Neuronal stem cell (in vitro differentiated cells): ENCODE measurements at regions not wholly inside any gene's neighbourhood (a gene's known extent, or its start where the extent isn't known, plus 50 kb on each side); places are given as distances from the start of the nearest gene placed in this dataset.
"Not testable (repeated sequence)": the region's sequence is repeated elsewhere in the genome, so short reads cannot be mapped to it uniquely, and the experiment has no call there.

Experiments
- DNase-seq: peaks from one replicate; pipeline ENCODE4 v3.0.0-alpha.2; 2013; ENCODE audit warnings: low spot score
- H2AFZ ChIP-seq: one replicate; pipeline ENCODE4 v1.6.1; 2013; ENCODE audit warnings: mild to moderate bottlenecking, low read length, inconsistent platforms
- H2AK5ac ChIP-seq: 2 replicates; pipeline ENCODE4 v1.6.1; 2013; ENCODE audit warnings: low read depth, mild to moderate bottlenecking, inconsistent platforms, low read length, moderate library complexity, mixed read lengths
- H2BK120ac ChIP-seq: 2 replicates; pipeline ENCODE4 v1.6.1; 2013; ENCODE audit warnings: low read depth, mild to moderate bottlenecking, inconsistent platforms, low read length, moderate library complexity, mixed read lengths
- H2BK12ac ChIP-seq: one replicate; pipeline ENCODE4 v1.6.1; 2013; ENCODE audit warnings: low read length, inconsistent platforms
- H2BK15ac ChIP-seq: 2 replicates; pipeline ENCODE4 v1.6.1; 2013; ENCODE audit warnings: mild to moderate bottlenecking, low read length, inconsistent platforms, mixed read lengths
- H2BK5ac ChIP-seq: one replicate; pipeline ENCODE4 v1.6.1; 2013; ENCODE audit warnings: inconsistent platforms, mild to moderate bottlenecking, low read length, moderate library complexity
- H3K14ac ChIP-seq: one replicate; pipeline ENCODE4 v1.6.1; 2013; ENCODE audit warnings: low read length, inconsistent platforms
- H3K18ac ChIP-seq: 2 replicates; pipeline ENCODE4 v1.6.1; 2013; ENCODE audit warnings: low read length, inconsistent platforms
- H3K23ac ChIP-seq: 2 replicates; pipeline ENCODE4 v1.6.1; 2013; ENCODE audit warnings: low read depth, mild to moderate bottlenecking, mixed read lengths, low read length, inconsistent platforms; ENCODE audit not compliant: poor library complexity
- H3K27ac ChIP-seq: replicated peaks from 3 replicates; pipeline ENCODE4 v1.5.1; 2013; ENCODE audit warnings: low read length, inconsistent platforms
- H3K27me3 ChIP-seq, 3 experiments: 2 replicates each; pipeline ENCODE4 v1.6.1; 2013; ENCODE audit warnings: low read length in 3 of 3, mild to moderate bottlenecking in 2 of 3, inconsistent platforms in 1 of 3, low read depth in 1 of 3, mixed read lengths in 1 of 3, moderate library complexity in 1 of 3; ENCODE audit not compliant: control insufficient read depth in 3 of 3, insufficient read depth in 3 of 3
- H3K36me3 ChIP-seq, 2 donors: replicated peaks in 1 of 2; 2 replicates each; pipeline ENCODE4 v1.6.1; 2013; ENCODE audit warnings: low read length in 2 of 2; ENCODE audit not compliant: control insufficient read depth in 2 of 2, insufficient read depth in 2 of 2
- H3K4ac ChIP-seq: 2 replicates; pipeline ENCODE4 v1.6.1; 2013; ENCODE audit warnings: inconsistent platforms, mild to moderate bottlenecking, low read length, moderate library complexity
- H3K4me1 ChIP-seq, 2 donors: 1 replicate in 1 of 2; 2 replicates in 1 of 2; pipeline ENCODE4 v1.6.1; 2013; ENCODE audit warnings: low read length in 2 of 2, low read depth in 1 of 2; ENCODE audit not compliant: control insufficient read depth in 2 of 2, insufficient read depth in 1 of 2
- H3K4me2 ChIP-seq: one replicate; pipeline ENCODE4 v1.6.1; 2013; ENCODE audit warnings: mild to moderate bottlenecking, low read length, inconsistent platforms; ENCODE audit not compliant: insufficient read depth, poor library complexity, severe bottlenecking
- H3K4me3 ChIP-seq, 2 donors: 2 replicates each; pipeline ENCODE4 v1.5.1; 2013; ENCODE audit warnings: low read length in 2 of 2, mild to moderate bottlenecking in 2 of 2, inconsistent platforms in 1 of 2, moderate library complexity in 1 of 2
- H3K79me1 ChIP-seq: one replicate; pipeline ENCODE4 v1.6.1; 2013; ENCODE audit warnings: low read depth, mild to moderate bottlenecking, inconsistent platforms, low read length, moderate library complexity
- H3K9ac ChIP-seq: one replicate; pipeline ENCODE4 v1.6.1; 2013; ENCODE audit warnings: mild to moderate bottlenecking, low read depth, low read length, inconsistent platforms; ENCODE audit not compliant: poor library complexity
- H3K9me3 ChIP-seq, 2 donors: replicated peaks in 1 of 2; 2 replicates each; pipeline versions ENCODE3 to v1.6.1; 2013; ENCODE audit warnings: low read length in 2 of 2, mild to moderate bottlenecking in 2 of 2, inconsistent platforms in 1 of 2, low read depth in 1 of 2, mixed read lengths in 1 of 2, moderate library complexity in 1 of 2; ENCODE audit not compliant: control insufficient read depth in 2 of 2, insufficient read depth in 1 of 2
- H4K8ac ChIP-seq: one replicate; pipeline ENCODE4 v1.6.1; 2013; ENCODE audit warnings: low read depth, mild to moderate bottlenecking, inconsistent platforms, low read length, moderate library complexity
- H4K91ac ChIP-seq: one replicate; pipeline ENCODE4 v1.6.1; 2013; ENCODE audit warnings: low read length, low read depth, mild to moderate bottlenecking, inconsistent platforms; ENCODE audit not compliant: poor library complexity
- WGBS, 2 donors: extraction: QIAGEN DNeasy Blood & Tissue Kit; methylation state at CpG; one replicate each; pipeline ENCODE4 v1.1.7; 2013; ENCODE audit warnings: missing lambda C conversion rate in 2 of 2, mixed read lengths in 1 of 2; ENCODE audit not compliant: insufficient read length in 2 of 2, insufficient replicate concordance in 1 of 2; ENCODE audit errors: extremely low coverage in 2 of 2; 5-methylcytosine and 5-hydroxymethylcytosine counted together

DNA sequence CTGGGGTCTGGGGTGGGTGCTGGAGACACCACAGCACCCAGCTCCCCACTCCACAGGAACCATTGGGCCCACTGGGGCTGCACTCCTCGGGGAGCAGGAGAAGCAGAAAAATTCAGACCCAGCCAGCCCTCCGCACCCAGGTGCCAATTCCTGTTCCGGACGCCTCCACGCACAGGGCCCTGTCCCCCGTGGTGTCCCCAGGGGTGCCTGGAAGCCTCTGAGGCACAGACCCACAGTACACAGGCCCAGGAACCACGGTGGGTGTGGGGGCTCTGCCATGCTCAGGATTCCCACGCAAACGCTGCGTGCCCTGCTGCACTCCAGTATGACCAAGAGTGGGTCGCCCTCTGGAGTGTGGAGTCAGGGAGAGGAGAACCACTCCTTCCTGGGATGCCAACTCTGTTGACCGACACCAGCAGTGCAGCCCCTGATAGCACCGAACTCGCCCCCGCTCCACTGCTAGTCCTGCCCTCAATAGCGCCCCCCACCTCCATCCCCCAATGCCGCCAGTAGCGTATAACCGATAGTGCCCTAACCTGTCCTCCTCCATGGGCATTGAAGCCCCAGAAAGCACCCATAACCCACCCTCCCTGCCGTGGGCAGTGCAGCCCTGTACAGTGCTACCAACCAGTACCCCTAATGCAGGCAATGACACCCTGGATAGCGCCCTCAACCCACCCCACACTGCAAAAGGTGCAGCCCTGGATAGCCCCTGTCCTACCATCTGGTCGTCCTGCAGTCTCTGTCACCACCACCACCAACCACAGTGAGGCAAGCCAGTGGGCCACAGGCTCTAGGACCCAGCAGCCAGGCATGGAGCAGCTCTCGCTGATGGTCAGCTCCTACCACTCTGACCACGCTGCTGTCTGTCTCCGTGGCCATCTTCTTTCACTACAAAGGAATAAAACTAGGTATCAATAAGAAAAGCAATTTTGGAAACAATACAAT lies 2877.2 kb downstream of the RPIA start:
- not testable (repeated sequence) for H4K8ac ChIP-seq, H2BK12ac ChIP-seq, H2AFZ ChIP-seq, H3K27ac ChIP-seq, H3K18ac ChIP-seq, H3K79me1 ChIP-seq, H2BK5ac ChIP-seq, DNase-seq, H3K14ac ChIP-seq, H3K9me3 ChIP-seq, H3K27me3 ChIP-seq, H2BK15ac ChIP-seq, H3K4ac ChIP-seq, H3K4me2 ChIP-seq, H3K4me3 ChIP-seq, H2BK120ac ChIP-seq, H2AK5ac ChIP-seq, H3K36me3 ChIP-seq, H3K23ac ChIP-seq, H4K91ac ChIP-seq, H3K4me1 ChIP-seq, H3K9ac ChIP-seq
- no CpG with 5 or more reads among the region's 25 CpGs for WGBS, 2 donors

DNA sequence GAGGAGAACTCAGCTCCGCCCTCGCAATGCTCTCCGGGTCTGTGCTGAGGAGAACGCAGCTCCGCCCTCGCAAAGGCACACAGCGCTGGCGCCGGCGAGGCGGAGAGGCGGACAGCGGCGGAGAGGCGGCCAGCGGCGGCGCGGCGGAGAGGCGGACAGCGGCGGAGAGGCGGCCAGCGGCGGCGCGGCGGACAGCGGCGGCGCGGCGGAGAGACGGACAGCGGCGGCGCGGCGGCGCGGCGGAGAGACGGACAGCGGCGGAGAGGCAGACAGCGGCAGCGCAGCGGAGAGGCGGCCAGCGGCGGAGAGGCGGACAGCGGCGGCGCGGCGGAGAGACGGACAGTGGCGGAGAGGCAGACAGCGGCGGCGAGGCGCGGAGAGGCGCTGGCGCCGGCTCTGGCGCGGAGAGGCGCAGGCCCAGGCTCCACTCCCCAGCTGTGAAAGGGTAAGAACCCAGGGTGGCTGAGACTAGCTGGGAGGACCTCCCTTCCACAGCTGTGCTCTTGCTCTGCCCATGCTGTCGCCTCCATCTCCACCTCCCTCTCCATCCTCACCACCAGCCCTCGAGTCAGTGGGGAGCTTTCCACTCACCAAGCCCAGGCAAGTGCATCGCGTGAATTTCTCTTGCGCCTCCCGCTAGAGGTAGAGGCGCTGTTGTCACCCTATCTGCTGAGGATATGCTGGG lies 2879.9 kb downstream of the RPIA start:
- H3K4ac ChIP-seq, H3K27me3 ChIP-seq, H3K79me1 ChIP-seq, H2BK5ac ChIP-seq, H2AK5ac ChIP-seq, H3K9me3 ChIP-seq, H3K4me1 ChIP-seq, H2BK12ac ChIP-seq, H2AFZ ChIP-seq, H3K27ac ChIP-seq, H4K91ac ChIP-seq, H3K36me3 ChIP-seq, H2BK120ac ChIP-seq, H4K8ac ChIP-seq, H2BK15ac ChIP-seq, H3K14ac ChIP-seq: not testable (repeated sequence)
- Histone ChIP-seq H3K23ac (peak overlapping the region; percentile 80), H3K4me2 (peak overlapping the region; percentile 93), H3K9ac (peak overlapping the region; percentile 93), H3K18ac (peak overlapping the region; percentile 91), H3K4me3 (peak overlapping the region in 1 of 2 donors; percentile 78)
- peak; percentile 69 for DNase-seq
- no CpG with 5 or more reads among the region's 78 CpGs for WGBS, 2 donors

GRCh38 chr2:91573018-91573417 lies 2881.5 kb downstream of the RPIA start:
- not testable (repeated sequence) for H3K4me3 ChIP-seq, H3K4me1 ChIP-seq, H3K27ac ChIP-seq, H2AK5ac ChIP-seq, H3K23ac ChIP-seq, H2AFZ ChIP-seq, H3K9me3 ChIP-seq, H2BK5ac ChIP-seq, H3K4me2 ChIP-seq, H3K14ac ChIP-seq, H4K8ac ChIP-seq, H3K27me3 ChIP-seq, DNase-seq, H2BK15ac ChIP-seq, H3K36me3 ChIP-seq, H2BK12ac ChIP-seq, H3K79me1 ChIP-seq, H2BK120ac ChIP-seq, H4K91ac ChIP-seq, H3K9ac ChIP-seq, H3K4ac ChIP-seq, H3K18ac ChIP-seq
- WGBS, 2 donors = no CpG with 5 or more reads among the region's 4 CpGs

DNA sequence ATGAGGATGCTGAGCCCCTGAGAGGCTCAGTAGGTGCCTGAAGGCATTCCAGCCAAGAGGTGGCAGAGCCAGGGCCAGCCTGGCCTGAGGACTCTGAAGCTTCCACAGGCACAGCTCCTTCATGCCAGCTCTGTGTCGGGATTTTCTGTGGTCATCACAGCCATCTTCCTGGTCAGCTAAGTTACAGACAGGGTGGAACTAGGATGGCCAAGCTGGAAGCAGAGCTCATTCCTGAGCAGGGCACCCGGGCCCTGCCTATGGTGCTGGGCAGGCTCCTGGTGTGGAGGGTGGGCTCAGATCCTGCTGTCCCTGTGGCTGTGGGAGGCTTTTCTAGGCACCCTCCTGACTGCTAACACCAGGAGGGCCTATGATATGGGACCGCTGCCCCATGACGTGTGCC lies 2882.3 kb downstream of the RPIA start:
- H2AFZ ChIP-seq, H4K91ac ChIP-seq, H3K27ac ChIP-seq, H3K79me1 ChIP-seq, H3K23ac ChIP-seq, H3K36me3 ChIP-seq, H3K4me2 ChIP-seq, H3K4me3 ChIP-seq, H3K4ac ChIP-seq, H3K27me3 ChIP-seq, H3K9me3 ChIP-seq, DNase-seq, H3K4me1 ChIP-seq, H2BK15ac ChIP-seq, H2BK5ac ChIP-seq, H2BK12ac ChIP-seq, H2AK5ac ChIP-seq, H3K18ac ChIP-seq, H2BK120ac ChIP-seq, H3K14ac ChIP-seq, H3K9ac ChIP-seq, H4K8ac ChIP-seq: not testable (repeated sequence)
- WGBS, 2 donors = no CpG with 5 or more reads among the region's 4 CpGs
